NCI-H2081 (cell line): ENCODE measurements at regions not wholly inside any gene's neighbourhood (a gene's known extent, or its start where the extent isn't known, plus 50 kb on each side); places are given as distances from the start of the nearest gene placed in this dataset.
"Not testable (repeated sequence)": the region's sequence is repeated elsewhere in the genome, so short reads cannot be mapped to it uniquely, and the experiment has no call there.

Experiments used
- DNase-seq, 2 experiments: peaks; one replicate each; lab custom pipeline; 2025; lab: John Stamatoyannopoulos, UW

- DNase-seq, result no peak
Measured at GRCh38 chr14:105581551-105582341, 55.4 kb downstream of the TMEM121 start.

- no peak for DNase-seq
Measured at GRCh38 chr14:105582639-105583038, 56.3 kb downstream of the TMEM121 start.

GRCh38 chr14:105583914-105584313 lies 57.5 kb downstream of the TMEM121 start:
- DNase-seq, result not testable (repeated sequence)

GRCh38 chr14:105585290-105585689 lies 58.9 kb downstream of the TMEM121 start:
- not testable (repeated sequence) for DNase-seq

GRCh38 chr14:105585722-105586121 lies 59.3 kb downstream of the TMEM121 start:
- DNase-seq, result not testable (repeated sequence)

- not testable (repeated sequence) for DNase-seq
Measured at GRCh38 chr14:105586144-105586872, 59.9 kb downstream of the TMEM121 start.

GRCh38 chr14:105587034-105587433 lies 60.7 kb downstream of the TMEM121 start:
- not testable (repeated sequence) for DNase-seq

GRCh38 chr14:105587482-105588235 lies 61.3 kb downstream of the TMEM121 start:
- not testable (repeated sequence) for DNase-seq

GRCh38 chr14:105588236-105588860 lies 62.0 kb downstream of the TMEM121 start:
- DNase-seq, result no peak

GRCh38 chr14:105589161-105589925 lies 63.0 kb downstream of the TMEM121 start:
- DNase-seq, result no peak

- DNase-seq, result not testable (repeated sequence)
Measured at GRCh38 chr14:105589926-105590185, 63.5 kb downstream of the TMEM121 start.

GRCh38 chr14:105591052-105591451 lies 64.7 kb downstream of the TMEM121 start:
- DNase-seq, result no peak

GRCh38 chr14:105591792-105592341 lies 65.5 kb downstream of the TMEM121 start:
- DNase-seq, result not testable (repeated sequence)

GRCh38 chr14:105592646-105593045 lies 66.3 kb downstream of the TMEM121 start:
- DNase-seq, result not testable (repeated sequence)

GRCh38 chr14:105595346-105595745 lies 69.0 kb downstream of the TMEM121 start:
- not testable (repeated sequence) for DNase-seq

- DNase-seq, result not testable (repeated sequence)
Measured at GRCh38 chr14:105596374-105596773, 70.0 kb downstream of the TMEM121 start.

GRCh38 chr14:105598040-105598763 lies 71.8 kb downstream of the TMEM121 start:
- DNase-seq, result not testable (repeated sequence)

GRCh38 chr14:105598925-105599586 lies 72.7 kb downstream of the TMEM121 start:
- not testable (repeated sequence) for DNase-seq

GRCh38 chr14:105600195-105600938 lies 74.0 kb downstream of the TMEM121 start:
- DNase-seq, result not testable (repeated sequence)
